Neuronal stem cell (in vitro differentiated cells): ENCODE measurements at regions not wholly inside any gene's neighbourhood (a gene's known extent, or its start where the extent isn't known, plus 50 kb on each side); places are given as distances from the start of the nearest gene placed in this dataset.
"Not testable (repeated sequence)": the region's sequence is repeated elsewhere in the genome, so short reads cannot be mapped to it uniquely, and the experiment has no call there.

ENCODE experiments used
- DNase-seq: peaks from one replicate; pipeline ENCODE4 v3.0.0-alpha.2; 2013; ENCODE audit warnings: low spot score
- H2AFZ ChIP-seq: one replicate; pipeline ENCODE4 v1.6.1; 2013; ENCODE audit warnings: mild to moderate bottlenecking, low read length, inconsistent platforms
- H2AK5ac ChIP-seq: 2 replicates; pipeline ENCODE4 v1.6.1; 2013; ENCODE audit warnings: low read depth, mild to moderate bottlenecking, inconsistent platforms, low read length, moderate library complexity, mixed read lengths
- H2BK120ac ChIP-seq: 2 replicates; pipeline ENCODE4 v1.6.1; 2013; ENCODE audit warnings: low read depth, mild to moderate bottlenecking, inconsistent platforms, low read length, moderate library complexity, mixed read lengths
- H2BK12ac ChIP-seq: one replicate; pipeline ENCODE4 v1.6.1; 2013; ENCODE audit warnings: low read length, inconsistent platforms
- H2BK15ac ChIP-seq: 2 replicates; pipeline ENCODE4 v1.6.1; 2013; ENCODE audit warnings: mild to moderate bottlenecking, low read length, inconsistent platforms, mixed read lengths
- H2BK5ac ChIP-seq: one replicate; pipeline ENCODE4 v1.6.1; 2013; ENCODE audit warnings: inconsistent platforms, mild to moderate bottlenecking, low read length, moderate library complexity
- H3K14ac ChIP-seq: one replicate; pipeline ENCODE4 v1.6.1; 2013; ENCODE audit warnings: low read length, inconsistent platforms
- H3K18ac ChIP-seq: 2 replicates; pipeline ENCODE4 v1.6.1; 2013; ENCODE audit warnings: low read length, inconsistent platforms
- H3K23ac ChIP-seq: 2 replicates; pipeline ENCODE4 v1.6.1; 2013; ENCODE audit warnings: low read depth, mild to moderate bottlenecking, mixed read lengths, low read length, inconsistent platforms; ENCODE audit not compliant: poor library complexity
- H3K27ac ChIP-seq: replicated peaks from 3 replicates; pipeline ENCODE4 v1.5.1; 2013; ENCODE audit warnings: low read length, inconsistent platforms
- H3K27me3 ChIP-seq, 3 experiments: 2 replicates each; pipeline ENCODE4 v1.6.1; 2013; ENCODE audit warnings: low read length in 3 of 3, mild to moderate bottlenecking in 2 of 3, inconsistent platforms in 1 of 3, low read depth in 1 of 3, mixed read lengths in 1 of 3, moderate library complexity in 1 of 3; ENCODE audit not compliant: control insufficient read depth in 3 of 3, insufficient read depth in 3 of 3
- H3K36me3 ChIP-seq, 2 donors: replicated peaks in 1 of 2; 2 replicates each; pipeline ENCODE4 v1.6.1; 2013; ENCODE audit warnings: low read length in 2 of 2; ENCODE audit not compliant: control insufficient read depth in 2 of 2, insufficient read depth in 2 of 2
- H3K4ac ChIP-seq: 2 replicates; pipeline ENCODE4 v1.6.1; 2013; ENCODE audit warnings: inconsistent platforms, mild to moderate bottlenecking, low read length, moderate library complexity
- H3K4me1 ChIP-seq, 2 donors: 1 replicate in 1 of 2; 2 replicates in 1 of 2; pipeline ENCODE4 v1.6.1; 2013; ENCODE audit warnings: low read length in 2 of 2, low read depth in 1 of 2; ENCODE audit not compliant: control insufficient read depth in 2 of 2, insufficient read depth in 1 of 2
- H3K4me2 ChIP-seq: one replicate; pipeline ENCODE4 v1.6.1; 2013; ENCODE audit warnings: mild to moderate bottlenecking, low read length, inconsistent platforms; ENCODE audit not compliant: insufficient read depth, poor library complexity, severe bottlenecking
- H3K4me3 ChIP-seq, 2 donors: 2 replicates each; pipeline ENCODE4 v1.5.1; 2013; ENCODE audit warnings: low read length in 2 of 2, mild to moderate bottlenecking in 2 of 2, inconsistent platforms in 1 of 2, moderate library complexity in 1 of 2
- H3K79me1 ChIP-seq: one replicate; pipeline ENCODE4 v1.6.1; 2013; ENCODE audit warnings: low read depth, mild to moderate bottlenecking, inconsistent platforms, low read length, moderate library complexity
- H3K9ac ChIP-seq: one replicate; pipeline ENCODE4 v1.6.1; 2013; ENCODE audit warnings: mild to moderate bottlenecking, low read depth, low read length, inconsistent platforms; ENCODE audit not compliant: poor library complexity
- H3K9me3 ChIP-seq, 2 donors: replicated peaks in 1 of 2; 2 replicates each; pipeline versions ENCODE3 to v1.6.1; 2013; ENCODE audit warnings: low read length in 2 of 2, mild to moderate bottlenecking in 2 of 2, inconsistent platforms in 1 of 2, low read depth in 1 of 2, mixed read lengths in 1 of 2, moderate library complexity in 1 of 2; ENCODE audit not compliant: control insufficient read depth in 2 of 2, insufficient read depth in 1 of 2
- H4K8ac ChIP-seq: one replicate; pipeline ENCODE4 v1.6.1; 2013; ENCODE audit warnings: low read depth, mild to moderate bottlenecking, inconsistent platforms, low read length, moderate library complexity
- H4K91ac ChIP-seq: one replicate; pipeline ENCODE4 v1.6.1; 2013; ENCODE audit warnings: low read length, low read depth, mild to moderate bottlenecking, inconsistent platforms; ENCODE audit not compliant: poor library complexity
- WGBS, 2 donors: extraction: QIAGEN DNeasy Blood & Tissue Kit; methylation state at CpG; one replicate each; pipeline ENCODE4 v1.1.7; 2013; ENCODE audit warnings: missing lambda C conversion rate in 2 of 2, mixed read lengths in 1 of 2; ENCODE audit not compliant: insufficient read length in 2 of 2, insufficient replicate concordance in 1 of 2; ENCODE audit errors: extremely low coverage in 2 of 2; 5-methylcytosine and 5-hydroxymethylcytosine counted together

- H2BK12ac ChIP-seq = no peak overlapping the region
- peaks cover 0 to 18% of the 10 kb centered on the region in 2 donors for H3K4me1 ChIP-seq
- no peaks in the 10 kb centered on the region for H3K9me3 ChIP-seq
- WGBS, 2 donors = no CpG with 5 or more reads among the region's 7 CpGs
- H2BK120ac ChIP-seq = no peak overlapping the region
- H3K36me3 ChIP-seq = no peaks in the 10 kb centered on the region
- H3K27me3 ChIP-seq = peaks cover 0 to 5% (median 0%) of the 10 kb centered on the region in 3 experiments
- no peak for DNase-seq
- H3K4me2 ChIP-seq = no peak overlapping the region
- H3K4ac ChIP-seq = no peak overlapping the region
- no peak overlapping the region for H3K27ac ChIP-seq
- no peak overlapping the region for H3K4me3 ChIP-seq
- H2AK5ac ChIP-seq = no peak overlapping the region
- no peak overlapping the region for H3K9ac ChIP-seq
- H4K91ac ChIP-seq = no peak overlapping the region
- no peak overlapping the region for H3K18ac ChIP-seq
- H2BK5ac ChIP-seq = no peak overlapping the region
- no peak overlapping the region for H2AFZ ChIP-seq
- no peak overlapping the region for H3K23ac ChIP-seq
- no peak overlapping the region for H2BK15ac ChIP-seq
- H4K8ac ChIP-seq = no peak overlapping the region
- H3K14ac ChIP-seq = no peak overlapping the region
- no peaks in the 10 kb centered on the region for H3K79me1 ChIP-seq
Measured at GRCh38 chr20:48486065-48486464, 341.7 kb downstream of the PREX1 start.

GRCh38 chr20:48485153-48485552 is 342.6 kb downstream of the PREX1 start:
- H3K9ac ChIP-seq, H3K27ac ChIP-seq, H3K36me3 ChIP-seq, H2BK120ac ChIP-seq, H3K23ac ChIP-seq, H3K9me3 ChIP-seq, H3K18ac ChIP-seq, H2AK5ac ChIP-seq, H3K27me3 ChIP-seq, H3K4me3 ChIP-seq, H4K8ac ChIP-seq, H3K4me2 ChIP-seq, H3K4ac ChIP-seq, H2BK15ac ChIP-seq, H3K79me1 ChIP-seq, H2AFZ ChIP-seq, H2BK12ac ChIP-seq, DNase-seq, H3K14ac ChIP-seq, H2BK5ac ChIP-seq, H4K91ac ChIP-seq: not testable (repeated sequence)
- no CpG with 5 or more reads among the region's 7 CpGs for WGBS, 2 donors
- peaks cover 0 to 18% of the 10 kb centered on the region in 2 donors for H3K4me1 ChIP-seq

GRCh38 chr20:48483334-48484066 is 344.3 kb downstream of the PREX1 start:
- H2BK120ac ChIP-seq = no peak overlapping the region
- no peak overlapping the region for H4K8ac ChIP-seq
- H3K27me3 ChIP-seq = peaks cover 0 to 18% (median 0%) of the 10 kb centered on the region in 3 experiments
- H3K4ac ChIP-seq = no peak overlapping the region
- H2AFZ ChIP-seq = no peak overlapping the region
- no peak overlapping the region for H3K23ac ChIP-seq
- H3K9me3 ChIP-seq = no peaks in the 10 kb centered on the region
- no peak overlapping the region for H2BK12ac ChIP-seq
- no peak for DNase-seq
- no peaks in the 10 kb centered on the region for H3K36me3 ChIP-seq
- peaks cover 0 to 6% of the 10 kb centered on the region in 2 donors for H3K4me1 ChIP-seq
- no peak overlapping the region for H3K9ac ChIP-seq
- H3K18ac ChIP-seq = peak overlapping the region; percentile 4
- H2AK5ac ChIP-seq = no peak overlapping the region
- no peak overlapping the region for H2BK15ac ChIP-seq
- no peaks in the 10 kb centered on the region for H3K79me1 ChIP-seq
- no peak overlapping the region for H3K4me3 ChIP-seq
- H4K91ac ChIP-seq = no peak overlapping the region
- H3K4me2 ChIP-seq = no peak overlapping the region
- no CpG with 5 or more reads among the region's 11 CpGs for WGBS, 2 donors
- H3K27ac ChIP-seq = no peak overlapping the region
- H2BK5ac ChIP-seq = no peak overlapping the region
- H3K14ac ChIP-seq = no peak overlapping the region

- Histone ChIP-seq H2BK5ac (no peak overlapping the region), H2BK12ac (no peak overlapping the region), H2BK15ac (no peak overlapping the region), H3K14ac (no peak overlapping the region), H3K9me3 (no peaks in the 10 kb centered on the region), H3K27me3 (peaks cover 0 to 22% (median 0%) of the 10 kb centered on the region in 3 experiments), H2AK5ac (no peak overlapping the region), H3K23ac (no peak overlapping the region), H3K27ac (no peak overlapping the region), H4K8ac (no peak overlapping the region), H3K18ac (no peak overlapping the region), H3K4me2 (no peak overlapping the region), H3K79me1 (no peaks in the 10 kb centered on the region), H4K91ac (no peak overlapping the region), H2AFZ (no peak overlapping the region), H3K4me3 (no peak overlapping the region), H3K4ac (no peak overlapping the region), H2BK120ac (no peak overlapping the region), H3K36me3 (no peaks in the 10 kb centered on the region), H3K4me1 (peaks cover 0 to 4% of the 10 kb centered on the region in 2 donors), H3K9ac (no peak overlapping the region)
- no CpG with 5 or more reads among the region's 9 CpGs for WGBS, 2 donors
- DNase-seq = no peak
Measured at GRCh38 chr20:48482790-48483189, 345.0 kb downstream of the PREX1 start.
